Effector memory CD8-positive, alpha-beta T cell (primary cell): ENCODE measurements at regions not wholly inside any gene's neighbourhood (a gene's known extent, or its start where the extent isn't known, plus 50 kb on each side); places are given as distances from the start of the nearest gene placed in this dataset.
A peak's percentile ranks its signal among the peaks of the same experiment; 100 is the strongest.
"Not testable (repeated sequence)": the region's sequence is repeated elsewhere in the genome, so short reads cannot be mapped to it uniquely, and the experiment has no call there.

Source experiments
- ATAC-seq: fragments of 150-1000 bp; cut with Tn5 transposase; replicated peaks from 2 replicates; pipeline ENCODE4 v1.10.0; 2021; ENCODE audit warnings: mild to moderate bottlenecking, moderate library complexity
- DNase-seq, 3 experiments: peaks; one replicate each; pipeline ENCODE4 v3.0.0; 2021
- H3K27ac Mint-ChIP-seq, 2 donors: one replicate each; pipeline ENCODE4 v1.8.0; 2022; ENCODE audit warnings: mild to moderate bottlenecking in 2 of 2, mixed read lengths in 2 of 2, moderate library complexity in 2 of 2
- H3K27me3 Mint-ChIP-seq, 2 donors: one replicate each; pipeline ENCODE4 v1.8.0; 2022; ENCODE audit warnings: mixed read lengths in 2 of 2
- H3K36me3 Mint-ChIP-seq: one replicate; pipeline ENCODE4 v1.8.0; 2022; ENCODE audit warnings: mild to moderate bottlenecking, moderate library complexity, mixed read lengths; ENCODE audit not compliant: insufficient read depth
- H3K4me1 Mint-ChIP-seq, 2 donors: one replicate each; pipeline ENCODE4 v1.8.0; 2022; ENCODE audit warnings: low read depth in 2 of 2, mixed read lengths in 2 of 2
- H3K4me3 Mint-ChIP-seq, 2 donors: one replicate each; pipeline ENCODE4 v1.8.0; 2022; ENCODE audit warnings: mild to moderate bottlenecking in 2 of 2, mixed read lengths in 2 of 2, moderate library complexity in 2 of 2
- H3K9me3 Mint-ChIP-seq, 2 donors: one replicate each; pipeline ENCODE4 v1.8.0; 2022; ENCODE audit warnings: mixed read lengths in 2 of 2

GRCh38 chr21:25179116-25179515, 428.2 kb downstream of the MRPL39 start:
- H3K4me3 Mint-ChIP-seq: no peak overlapping the region
- H3K27ac Mint-ChIP-seq: no peak overlapping the region
- ATAC-seq (no peak), DNase-seq (no peak)
- H3K27me3 Mint-ChIP-seq: no peaks in the 10 kb centered on the region
- H3K9me3 Mint-ChIP-seq: peaks cover 0 to 2% of the 10 kb centered on the region in 2 donors
- no peaks in the 10 kb centered on the region for H3K36me3 Mint-ChIP-seq
- no peaks in the 10 kb centered on the region for H3K4me1 Mint-ChIP-seq

- Mint-ChIP-seq H3K4me1 (no peaks in the 10 kb centered on the region), H3K27ac (no peak overlapping the region), H3K36me3 (no peaks in the 10 kb centered on the region), H3K9me3 (peaks cover 0 to 2% of the 10 kb centered on the region in 2 donors), H3K4me3 (no peak overlapping the region), H3K27me3 (no peaks in the 10 kb centered on the region)
- ATAC-seq: peak; percentile 24
- DNase-seq: no peak
Measured at GRCh38 chr21:25176637-25177412, 430.5 kb downstream of the MRPL39 start.

GRCh38 chr21:25175938-25176337, 431.3 kb downstream of the MRPL39 start:
- no peak for DNase-seq
- H3K9me3 Mint-ChIP-seq: peaks cover 2 to 6% of the 10 kb centered on the region in 2 donors
- H3K27me3 Mint-ChIP-seq: no peaks in the 10 kb centered on the region
- H3K36me3 Mint-ChIP-seq: no peaks in the 10 kb centered on the region
- H3K4me3 Mint-ChIP-seq: no peak overlapping the region
- no peaks in the 10 kb centered on the region for H3K4me1 Mint-ChIP-seq
- H3K27ac Mint-ChIP-seq: no peak overlapping the region
- ATAC-seq: no peak

- ATAC-seq: no peak
- H3K27ac Mint-ChIP-seq: no peak overlapping the region
- DNase-seq: no peak
- H3K4me1 Mint-ChIP-seq: no peaks in the 10 kb centered on the region
- no peak overlapping the region for H3K4me3 Mint-ChIP-seq
- H3K36me3 Mint-ChIP-seq: no peaks in the 10 kb centered on the region
- H3K9me3 Mint-ChIP-seq: peaks cover 7 to 8% of the 10 kb centered on the region in 2 donors
- H3K27me3 Mint-ChIP-seq: no peaks in the 10 kb centered on the region
Measured at GRCh38 chr21:25171438-25171837, 435.8 kb downstream of the MRPL39 start.

- Mint-ChIP-seq H3K27ac (no peak overlapping the region), H3K4me1 (no peaks in the 10 kb centered on the region), H3K36me3 (no peaks in the 10 kb centered on the region), H3K4me3 (no peak overlapping the region), H3K27me3 (no peaks in the 10 kb centered on the region), H3K9me3 (peaks cover 7 to 8% of the 10 kb centered on the region in 2 donors)
- ATAC-seq (no peak), DNase-seq (no peak)
Measured at GRCh38 chr21:25170681-25171080, 436.6 kb downstream of the MRPL39 start.

- Mint-ChIP-seq H3K9me3 (peaks cover 6 to 14% of the 10 kb centered on the region in 2 donors), H3K27ac (no peak overlapping the region), H3K4me1 (no peaks in the 10 kb centered on the region), H3K4me3 (no peak overlapping the region), H3K27me3 (no peaks in the 10 kb centered on the region), H3K36me3 (no peaks in the 10 kb centered on the region)
- DNase-seq: no peak
- ATAC-seq: no peak
Measured at GRCh38 chr21:25169370-25169769, 437.9 kb downstream of the MRPL39 start.

- H3K27ac Mint-ChIP-seq, ATAC-seq, DNase-seq, H3K27me3 Mint-ChIP-seq, H3K4me3 Mint-ChIP-seq, H3K36me3 Mint-ChIP-seq, H3K4me1 Mint-ChIP-seq: not testable (repeated sequence)
- peaks cover 6 to 14% of the 10 kb centered on the region in 2 donors for H3K9me3 Mint-ChIP-seq
Measured at GRCh38 chr21:25166904-25167303, 440.4 kb downstream of the MRPL39 start.

- H3K4me1 Mint-ChIP-seq: no peaks in the 10 kb centered on the region
- no peak for DNase-seq
- H3K9me3 Mint-ChIP-seq: peaks cover 1 to 7% of the 10 kb centered on the region in 2 donors
- no peaks in the 10 kb centered on the region for H3K36me3 Mint-ChIP-seq
- H3K27me3 Mint-ChIP-seq: no peaks in the 10 kb centered on the region
- no peak overlapping the region for H3K4me3 Mint-ChIP-seq
- H3K27ac Mint-ChIP-seq: no peak overlapping the region
- ATAC-seq: no peak
Measured at GRCh38 chr21:25161571-25161970, 445.7 kb downstream of the MRPL39 start.

- ATAC-seq, H3K4me3 Mint-ChIP-seq, H3K27me3 Mint-ChIP-seq: not testable (repeated sequence)
Measured at GRCh38 chr21:25155020-25155419, 452.3 kb downstream of the MRPL39 start.

GRCh38 chr21:25149022-25149421, 458.3 kb downstream of the MRPL39 start:
- ATAC-seq (no peak), DNase-seq (no peak)
- Mint-ChIP-seq H3K4me3 (no peak overlapping the region), H3K27ac (no peak overlapping the region), H3K36me3 (no peaks in the 10 kb centered on the region), H3K27me3 (no peaks in the 10 kb centered on the region), H3K4me1 (no peaks in the 10 kb centered on the region), H3K9me3 (peaks cover 0 to 8% of the 10 kb centered on the region in 2 donors)

More at GRCh38 chr21:25155020-25155419, 452.3 kb downstream of the MRPL39 start:
- not testable (repeated sequence) for H3K36me3 Mint-ChIP-seq, H3K9me3 Mint-ChIP-seq, DNase-seq, H3K4me1 Mint-ChIP-seq, H3K27ac Mint-ChIP-seq

GRCh38 chr21:25139414-25139813, 467.9 kb downstream of the MRPL39 start:
- Mint-ChIP-seq H3K27me3 (no peaks in the 10 kb centered on the region), H3K4me3 (no peak overlapping the region), H3K4me1 (no peaks in the 10 kb centered on the region), H3K36me3 (no peaks in the 10 kb centered on the region), H3K27ac (no peak overlapping the region), H3K9me3 (peaks cover 0 to 4% of the 10 kb centered on the region in 2 donors)
- ATAC-seq (no peak), DNase-seq (no peak)

GRCh38 chr21:25133939-25134338, 473.3 kb downstream of the MRPL39 start:
- no peak for DNase-seq
- Mint-ChIP-seq H3K27me3 (no peaks in the 10 kb centered on the region), H3K4me1 (no peaks in the 10 kb centered on the region), H3K27ac (no peak overlapping the region), H3K36me3 (no peaks in the 10 kb centered on the region), H3K9me3 (peaks cover 0 to 3% of the 10 kb centered on the region in 2 donors), H3K4me3 (no peak overlapping the region)
- ATAC-seq: no peak

- no peak for DNase-seq
- Mint-ChIP-seq H3K27ac (no peak overlapping the region), H3K27me3 (no peaks in the 10 kb centered on the region), H3K9me3 (no peaks in the 10 kb centered on the region), H3K4me3 (no peak overlapping the region), H3K36me3 (peaks cover 2% of the 10 kb centered on the region), H3K4me1 (no peaks in the 10 kb centered on the region)
- no peak for ATAC-seq
Measured at GRCh38 chr21:25127811-25128210, 479.5 kb downstream of the MRPL39 start.

- Mint-ChIP-seq H3K9me3 (no peaks in the 10 kb centered on the region), H3K27ac (no peak overlapping the region), H3K36me3 (peaks cover 2% of the 10 kb centered on the region), H3K4me3 (no peak overlapping the region), H3K4me1 (no peaks in the 10 kb centered on the region), H3K27me3 (no peaks in the 10 kb centered on the region)
- ATAC-seq (no peak), DNase-seq (no peak)
Measured at GRCh38 chr21:25127007-25127406, 480.3 kb downstream of the MRPL39 start.
